GM10266 (cell line): ENCODE measurements at regions not wholly inside any gene's neighbourhood (a gene's known extent, or its start where the extent isn't known, plus 50 kb on each side); places are given as distances from the start of the nearest gene placed in this dataset.

Experiments
- DNase-seq: peaks from one replicate; pipeline ENCODE4 v3.0.0; 2012; ENCODE audit errors: extremely low spot score
- TF ChIP-seq, protein P1 (sequence below): IDR thresholded peaks from 2 replicates; pipeline ENCODE4 v1.5.1; 2012; ENCODE audit warnings: mild to moderate bottlenecking, low read depth; ENCODE audit not compliant: control insufficient read depth, insufficient read depth; ENCODE audit errors: missing control alignments

DNA sequence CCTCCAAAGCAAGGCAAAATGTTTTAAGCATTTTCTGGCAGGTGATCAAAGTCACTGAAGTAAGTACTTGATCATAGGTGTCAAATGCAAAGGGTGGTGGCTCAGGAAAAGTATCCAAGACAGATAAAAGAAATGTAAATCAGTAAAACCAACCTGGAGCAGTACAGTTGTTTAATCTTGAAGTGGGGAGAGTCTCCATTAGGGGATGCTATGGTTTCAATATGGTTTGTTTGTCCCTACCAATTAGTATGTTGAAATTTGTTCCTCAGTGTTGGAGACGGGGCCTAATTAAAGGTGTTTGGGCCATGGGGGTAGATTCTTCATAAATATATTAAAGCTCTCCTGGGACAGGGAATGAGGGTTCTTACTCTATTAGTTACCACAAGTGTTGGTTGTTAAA lies 1781.7 kb upstream of the PRR20A start:
- TF ChIP-seq, protein P1, sequence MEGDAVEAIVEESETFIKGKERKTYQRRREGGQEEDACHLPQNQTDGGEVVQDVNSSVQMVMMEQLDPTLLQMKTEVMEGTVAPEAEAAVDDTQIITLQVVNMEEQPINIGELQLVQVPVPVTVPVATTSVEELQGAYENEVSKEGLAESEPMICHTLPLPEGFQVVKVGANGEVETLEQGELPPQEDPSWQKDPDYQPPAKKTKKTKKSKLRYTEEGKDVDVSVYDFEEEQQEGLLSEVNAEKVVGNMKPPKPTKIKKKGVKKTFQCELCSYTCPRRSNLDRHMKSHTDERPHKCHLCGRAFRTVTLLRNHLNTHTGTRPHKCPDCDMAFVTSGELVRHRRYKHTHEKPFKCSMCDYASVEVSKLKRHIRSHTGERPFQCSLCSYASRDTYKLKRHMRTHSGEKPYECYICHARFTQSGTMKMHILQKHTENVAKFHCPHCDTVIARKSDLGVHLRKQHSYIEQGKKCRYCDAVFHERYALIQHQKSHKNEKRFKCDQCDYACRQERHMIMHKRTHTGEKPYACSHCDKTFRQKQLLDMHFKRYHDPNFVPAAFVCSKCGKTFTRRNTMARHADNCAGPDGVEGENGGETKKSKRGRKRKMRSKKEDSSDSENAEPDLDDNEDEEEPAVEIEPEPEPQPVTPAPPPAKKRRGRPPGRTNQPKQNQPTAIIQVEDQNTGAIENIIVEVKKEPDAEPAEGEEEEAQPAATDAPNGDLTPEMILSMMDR = no peak
- DNase-seq = no peak

DNA sequence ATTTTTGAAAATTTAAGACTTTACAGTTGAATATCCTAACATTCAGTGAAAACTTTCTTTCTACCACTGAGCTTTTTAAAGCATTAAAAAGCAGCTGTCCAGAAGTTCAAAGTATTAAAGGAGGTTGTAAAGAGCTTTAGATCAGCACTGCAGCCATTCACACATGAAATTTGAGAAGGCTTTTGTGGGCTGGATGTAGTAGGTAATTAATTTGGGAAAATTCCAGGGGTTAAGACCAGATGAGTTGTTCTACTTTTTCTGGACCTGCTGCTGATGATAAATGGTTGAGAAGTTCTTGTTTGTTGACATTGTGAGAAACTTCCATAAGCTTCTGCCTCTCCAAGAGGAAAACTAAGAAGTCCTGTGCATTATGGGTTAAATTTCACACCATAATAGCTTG lies 1779.6 kb upstream of the PRR20A start:
- DNase-seq = no peak
- TF ChIP-seq, protein P1 = no peak

DNA sequence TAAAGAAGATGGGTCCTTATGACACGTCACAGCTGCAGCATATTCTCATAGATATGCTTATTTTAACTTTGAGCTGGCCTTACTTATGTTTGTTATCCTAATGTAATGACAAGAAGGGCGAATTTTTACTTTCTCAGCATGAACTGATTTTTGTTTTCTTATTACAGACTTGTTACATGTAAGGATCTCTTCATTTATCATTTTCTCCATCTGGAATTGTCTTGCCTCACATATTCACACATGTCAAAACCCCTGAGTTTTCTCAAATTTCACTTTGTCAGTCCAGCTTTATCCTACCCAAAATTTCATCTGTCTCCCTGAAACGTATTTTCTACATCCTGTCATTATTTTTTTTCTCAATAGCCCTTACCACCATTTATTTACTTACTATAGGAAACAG lies 1774.0 kb upstream of the PRR20A start:
- DNase-seq = no peak
- TF ChIP-seq, protein P1 = no peak

DNA sequence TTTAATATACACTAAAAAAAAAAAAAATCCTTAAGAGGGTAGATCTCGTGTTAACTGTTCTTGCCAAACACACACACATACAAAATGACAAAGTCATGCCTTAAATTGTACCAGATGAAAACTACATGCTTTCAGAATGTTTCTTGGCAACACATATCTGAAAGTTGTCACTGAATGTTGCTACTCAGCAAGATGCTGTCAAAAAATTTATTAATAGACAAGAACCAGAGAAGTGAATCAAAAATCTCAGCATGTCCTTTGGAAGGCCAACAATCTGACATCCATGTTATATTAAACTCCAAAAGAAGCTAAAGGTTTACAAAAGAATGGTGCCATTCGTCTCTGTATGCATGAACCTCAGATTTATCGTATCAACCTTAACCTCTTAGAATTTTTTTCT lies 1746.2 kb upstream of the PRR20A start:
- no peak for DNase-seq

DNA sequence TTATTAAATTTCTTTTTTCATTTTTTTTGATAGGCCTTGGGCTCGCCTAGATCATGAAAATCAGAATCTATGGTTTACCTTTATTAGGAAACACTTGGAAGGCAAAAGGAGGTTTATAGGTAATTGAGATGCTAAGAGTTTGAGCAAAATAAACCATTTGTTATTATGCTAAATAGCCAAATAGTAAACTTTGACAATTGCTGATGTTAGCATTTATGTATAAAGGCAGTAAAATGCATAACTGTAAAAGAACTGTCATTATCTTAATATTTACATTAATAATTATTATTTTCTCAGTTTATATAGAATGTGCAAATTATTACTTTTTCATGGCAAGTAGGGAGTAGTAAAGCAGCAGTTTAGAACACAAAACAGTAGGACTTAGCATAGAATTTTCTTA lies 1737.8 kb upstream of the PRR20A start:
- no peak for DNase-seq
- TF ChIP-seq, protein P1 = no peak

More for the DNA sequence above, 1746.2 kb upstream of the PRR20A start:
- TF ChIP-seq, protein P1 = no peak

DNA sequence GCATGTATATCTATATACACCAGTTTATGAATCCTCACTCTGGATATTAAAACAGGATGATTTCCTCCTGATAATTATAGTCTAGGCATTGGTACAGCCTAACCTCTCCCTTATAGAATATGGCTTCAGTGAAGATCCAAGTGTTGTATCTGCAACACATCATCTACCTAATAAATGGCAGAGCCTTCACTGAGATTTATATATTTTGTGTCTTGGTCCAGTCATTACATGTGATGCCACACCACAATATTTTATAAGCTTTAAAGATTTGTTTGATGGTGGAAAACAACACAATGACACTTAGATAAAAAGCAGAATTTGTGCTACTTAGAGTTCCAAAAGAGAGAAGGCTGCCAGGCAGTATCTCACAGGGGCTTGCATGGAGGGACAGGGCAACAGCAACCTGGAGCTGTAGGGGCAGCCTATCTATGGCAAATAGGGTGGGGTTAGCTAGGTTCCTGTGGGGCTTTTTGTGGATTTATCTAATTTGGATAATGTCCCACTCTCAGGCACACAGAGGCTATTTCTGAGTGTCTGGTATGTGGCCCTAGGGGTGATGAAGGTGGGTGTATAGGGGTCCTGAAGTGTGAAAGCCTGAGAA lies 1736.7 kb upstream of the PRR20A start:
- TF ChIP-seq, protein P1 = no peak

DNA sequence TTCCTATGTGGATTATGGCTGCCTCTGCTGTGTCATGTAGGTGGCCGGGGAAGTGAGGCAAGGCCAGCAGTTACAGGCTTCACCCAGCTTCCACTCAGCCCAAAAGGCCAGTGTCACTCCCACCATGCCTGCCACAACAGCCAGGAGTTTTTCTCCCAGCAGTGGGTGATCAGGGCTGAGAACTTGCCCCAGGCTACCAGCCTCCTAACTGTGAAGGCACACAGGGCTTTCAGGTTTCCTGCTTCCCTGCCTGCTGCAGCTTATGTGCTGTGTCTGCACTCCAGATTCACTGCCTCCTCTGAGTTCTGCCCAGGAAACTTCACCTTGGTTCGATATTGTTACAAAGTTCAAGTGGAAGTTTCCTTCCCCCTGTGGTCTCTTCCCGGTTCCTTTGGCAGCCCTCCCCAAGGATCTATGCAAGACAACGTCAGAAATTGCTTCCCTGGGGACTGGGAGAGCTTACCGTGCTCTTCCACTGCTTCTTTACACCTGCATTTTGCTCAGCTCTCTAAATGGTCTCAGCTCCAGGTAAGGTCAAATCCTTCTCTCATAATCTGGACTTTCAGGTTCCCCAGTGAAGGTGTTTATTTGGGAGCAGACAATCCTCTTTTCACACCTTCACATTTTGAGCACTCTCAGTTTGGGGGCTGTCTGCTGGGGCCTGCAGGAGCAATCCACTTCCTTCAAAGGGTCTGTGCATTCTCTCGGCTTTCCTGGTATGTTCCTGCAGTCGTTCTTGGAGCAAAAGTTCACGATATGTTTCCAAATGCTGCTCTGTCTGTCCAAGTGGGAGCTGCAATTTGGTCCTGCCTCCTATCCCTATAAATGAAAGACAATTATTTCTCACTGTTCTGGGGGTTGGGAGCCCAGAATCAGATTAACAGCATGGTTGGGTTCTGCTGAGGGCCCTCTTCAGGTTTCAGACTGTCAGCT lies 1730.1 kb upstream of the PRR20A start:
- TF ChIP-seq, protein P1 = no peak

More for the DNA sequence above, 1736.7 kb upstream of the PRR20A start:
- no peak for DNase-seq

More for the DNA sequence above, 1730.1 kb upstream of the PRR20A start:
- no peak for DNase-seq
